Stimulated activated CD4-positive, alpha-beta T cell treated with anti-CD3 and anti-CD28 coated beads, Interleukin-4, amount 100 ng/mL, for 1 hour (primary cell): ENCODE measurements at regions not wholly inside any gene's neighbourhood (a gene's known extent, or its start where the extent isn't known, plus 50 kb on each side); places are given as distances from the start of the nearest gene placed in this dataset.

Experiments
- DNase-seq: peaks from one replicate; pipeline ENCODE4 v3.0.0-alpha.2; 2020

DNA sequence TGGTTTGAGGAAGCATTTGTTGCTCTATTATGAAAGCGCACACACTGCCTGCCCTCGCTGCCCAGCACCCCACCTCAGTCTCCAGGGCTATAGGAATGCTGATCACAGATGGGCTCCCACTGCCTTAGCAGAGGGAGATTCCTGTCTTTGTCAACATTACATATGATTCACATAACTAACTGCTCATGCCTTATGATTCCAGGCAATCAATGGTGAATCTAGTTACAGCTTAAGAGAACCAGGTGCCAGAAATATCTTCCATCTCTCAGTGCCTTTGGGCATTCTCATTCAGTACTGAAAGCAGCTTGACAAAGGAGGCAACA, 458.9 kb upstream of the C9orf72 start:
- DNase-seq = no peak

GRCh38 chr9:28034242-28034641, 461.0 kb upstream of the C9orf72 start:
- DNase-seq = no peak

DNA sequence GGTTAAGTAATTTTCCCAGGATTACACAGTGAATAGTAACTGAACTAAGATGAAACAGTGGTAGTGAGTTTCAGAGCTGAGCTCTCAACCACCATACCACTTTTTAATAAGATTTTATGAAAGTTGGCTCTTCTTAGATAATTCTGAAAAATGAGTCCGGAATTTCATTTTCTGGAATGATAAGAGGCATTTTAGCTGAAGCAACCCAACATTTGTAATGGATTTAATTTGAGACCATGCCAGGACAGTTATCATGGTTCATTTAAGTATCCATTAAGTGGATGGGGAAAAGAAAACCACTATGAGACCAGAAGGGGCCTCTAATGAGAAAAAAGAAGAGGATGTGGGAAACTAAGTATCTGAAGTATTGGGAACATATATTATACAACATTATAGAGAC, 464.7 kb upstream of the C9orf72 start:
- DNase-seq = no peak

DNA sequence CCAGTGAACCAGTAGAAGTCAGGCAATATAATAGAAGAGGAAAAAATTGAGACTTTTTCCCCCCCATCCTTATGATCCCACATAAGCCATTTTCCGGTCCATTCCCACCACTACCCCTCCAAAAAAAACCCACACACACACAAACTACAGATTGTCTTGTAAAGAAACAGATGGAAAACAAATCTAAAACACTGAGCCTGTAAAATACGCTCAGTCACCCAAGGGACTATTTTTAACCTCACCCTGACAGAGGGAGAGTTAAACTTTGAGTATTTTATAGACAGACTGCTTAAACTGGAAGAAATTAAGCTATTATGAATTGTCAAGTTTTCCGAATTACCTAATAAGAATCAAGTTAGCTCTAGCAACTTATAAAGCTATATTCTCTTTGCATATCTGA, 471.8 kb upstream of the C9orf72 start:
- no peak for DNase-seq

GRCh38 chr9:28050046-28050445, 476.8 kb upstream of the C9orf72 start:
- DNase-seq = no peak

DNA sequence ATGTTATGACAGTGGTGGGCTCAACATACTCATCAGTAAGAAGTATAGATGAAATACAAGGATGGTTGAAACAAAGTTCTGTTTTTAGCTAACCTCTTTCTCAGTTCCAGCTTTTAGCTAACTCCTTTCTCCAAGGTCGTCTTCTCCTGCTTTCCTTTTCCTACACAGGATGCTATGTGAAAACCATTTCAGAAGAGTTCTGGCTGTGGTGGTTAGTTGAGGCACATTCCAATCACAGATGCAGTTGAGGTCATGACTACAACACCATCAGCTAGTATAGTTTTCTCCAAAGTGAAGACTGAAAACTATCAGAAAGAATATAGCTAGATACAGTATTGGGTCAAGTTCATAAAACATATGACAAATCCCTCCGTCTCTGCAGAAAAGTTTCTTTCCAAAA, 477.7 kb upstream of the C9orf72 start:
- DNase-seq = no peak

DNA sequence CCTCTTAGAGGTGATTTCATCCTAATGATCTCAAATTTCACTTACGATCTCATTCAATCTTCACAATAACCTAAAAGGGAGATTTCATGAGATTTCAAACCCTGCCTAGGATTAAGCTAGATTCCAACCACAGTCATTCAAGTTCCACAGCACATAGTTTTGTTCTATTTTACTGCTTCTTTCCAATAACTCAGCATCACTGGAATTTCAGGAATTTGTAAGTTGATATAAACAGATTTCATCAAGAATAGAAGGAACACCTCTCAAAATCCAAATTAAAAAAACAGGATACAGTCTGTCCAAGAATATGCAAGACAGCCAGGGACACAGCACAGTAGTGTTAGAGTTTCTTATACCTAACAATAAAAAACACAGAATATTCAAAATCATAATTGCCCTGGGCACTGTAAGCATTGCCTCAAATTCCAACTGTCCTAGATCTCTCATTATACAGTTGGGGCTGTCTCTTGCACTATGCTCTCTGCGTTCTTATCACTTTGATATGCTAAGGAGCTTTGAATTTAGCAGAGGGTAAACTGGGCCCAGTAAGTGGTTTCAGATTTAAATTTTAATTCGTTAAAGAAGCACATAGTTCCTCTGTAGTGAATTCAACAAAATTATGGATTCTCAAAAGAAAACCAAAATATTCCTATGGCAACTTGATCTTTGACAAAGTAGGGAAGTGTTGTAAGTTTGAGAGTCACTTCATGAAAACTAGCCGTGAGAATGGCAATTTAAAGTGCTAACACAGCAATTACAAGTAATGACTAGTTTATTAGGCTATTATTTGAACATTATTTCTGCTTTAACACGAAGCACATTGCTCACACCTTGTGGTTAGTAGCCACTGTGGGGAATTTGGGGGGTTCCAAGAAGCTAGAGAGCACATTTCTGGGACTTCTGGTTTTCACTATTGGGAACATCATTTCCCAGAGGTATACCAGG, 478.6 kb upstream of the C9orf72 start:
- DNase-seq = no peak

- DNase-seq = no peak
These were observed 480.0 kb upstream of the C9orf72 start for GRCh38 chr9:28053096-28053777.

DNA sequence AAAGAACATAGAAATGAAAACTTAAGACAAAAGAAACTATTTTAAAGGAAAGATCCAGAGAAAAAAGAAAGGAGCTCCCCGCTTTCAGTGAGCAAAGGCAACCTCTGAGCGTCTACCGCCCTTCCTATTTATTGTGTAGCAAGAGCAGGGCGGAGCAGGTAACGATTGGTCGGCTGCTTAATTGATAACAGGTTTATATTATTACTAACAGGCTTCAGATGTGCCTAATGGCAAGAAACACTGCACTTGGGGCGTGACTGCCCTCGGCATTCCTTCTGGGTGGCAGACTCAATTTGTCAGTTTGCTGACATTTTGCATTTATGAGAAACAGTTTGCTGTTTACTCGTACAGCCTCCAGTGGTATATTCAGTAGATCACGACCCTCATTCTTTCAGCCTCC, 482.7 kb upstream of the C9orf72 start:
- DNase-seq = no peak

GRCh38 chr9:28056466-28056865, 483.2 kb upstream of the C9orf72 start:
- no peak for DNase-seq

DNA sequence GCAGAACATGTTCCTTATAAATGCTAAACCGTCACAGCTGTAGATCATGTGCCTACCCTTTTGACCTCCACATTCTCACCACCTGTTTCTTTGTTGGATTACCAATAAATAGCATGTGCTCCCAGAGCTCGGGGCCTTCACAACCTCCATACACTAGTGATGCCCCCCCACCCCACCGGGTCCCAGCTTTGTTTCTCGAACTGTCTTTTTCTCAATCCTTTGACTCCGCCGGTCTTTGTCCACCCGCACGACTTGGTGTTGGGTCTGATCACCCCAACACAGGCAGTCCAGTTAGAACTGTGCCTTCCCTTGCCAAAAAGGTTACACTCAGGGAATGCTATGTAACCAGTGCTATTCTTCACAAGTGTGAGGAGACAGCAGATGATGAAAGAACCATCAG, 485.9 kb upstream of the C9orf72 start:
- DNase-seq = no peak

DNA sequence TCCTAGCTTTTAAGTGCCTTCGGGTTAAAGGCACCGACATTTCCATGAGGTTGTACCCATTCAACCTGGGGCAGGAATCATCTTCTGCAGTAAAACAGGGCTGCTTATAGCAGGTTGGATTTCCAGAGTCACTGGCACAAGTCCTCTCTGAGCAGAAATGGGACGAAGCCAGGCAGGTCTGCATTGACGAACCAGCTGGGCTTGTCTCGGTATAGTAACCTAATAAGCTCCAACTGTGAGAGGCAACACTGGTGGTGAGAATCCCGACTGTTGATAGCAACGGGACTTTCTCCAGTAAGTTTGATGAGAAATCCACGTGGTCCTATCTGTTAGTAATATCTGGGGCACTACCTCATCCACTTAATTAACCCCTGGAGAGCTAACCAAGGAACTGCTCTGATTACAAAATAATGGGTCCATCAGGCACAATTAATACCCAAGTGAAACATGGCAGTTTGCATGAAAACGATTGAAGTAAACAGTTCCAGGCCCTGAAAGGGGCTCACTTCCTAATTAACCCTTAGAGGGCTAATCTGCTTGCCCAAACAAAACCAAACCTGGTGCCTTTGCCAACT, 491.0 kb upstream of the C9orf72 start:
- no peak for DNase-seq

- DNase-seq = no peak
These were observed 500.0 kb upstream of the C9orf72 start for GRCh38 chr9:28073270-28073669.

DNA sequence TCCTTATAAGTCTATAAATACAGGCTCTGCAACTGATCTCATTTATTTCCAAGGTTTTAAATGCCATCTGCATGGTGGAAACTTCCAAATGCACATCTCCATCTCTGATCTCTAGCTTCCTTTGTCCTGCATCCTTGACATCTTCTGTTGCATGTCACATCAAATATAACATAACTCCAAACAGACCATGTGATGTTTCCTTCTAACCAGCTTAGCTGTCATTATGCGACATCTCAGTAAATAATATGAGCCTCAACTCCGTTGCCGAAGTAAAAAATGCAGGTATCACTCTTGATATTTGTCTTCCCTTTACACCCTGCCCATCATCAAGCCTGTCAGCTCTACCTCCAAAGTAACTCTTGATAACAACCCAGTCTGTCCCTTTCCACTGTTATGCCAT, 506.4 kb upstream of the C9orf72 start:
- DNase-seq = no peak

DNA sequence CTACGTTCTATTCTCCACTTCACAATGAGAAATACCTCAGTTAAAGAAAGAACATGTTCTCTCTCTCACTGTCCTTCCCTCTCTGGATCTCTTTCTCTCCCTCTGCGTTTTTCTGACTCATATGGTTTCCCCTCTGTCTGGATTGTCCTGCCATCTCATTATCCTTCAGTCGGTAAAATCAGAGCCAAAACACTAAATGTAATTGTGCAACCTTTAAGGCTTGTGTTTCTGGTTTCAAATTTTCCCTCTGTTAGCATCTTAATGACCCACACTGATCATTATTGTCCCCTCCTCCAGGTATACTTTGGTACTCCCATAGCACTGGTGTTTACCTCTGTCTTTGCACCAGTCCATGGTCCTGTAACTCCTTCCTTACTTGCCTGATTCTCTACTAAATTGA, 509.4 kb upstream of the C9orf72 start:
- DNase-seq = no peak

GRCh38 chr9:28086881-28087280, 513.6 kb upstream of the C9orf72 start:
- DNase-seq = no peak

GRCh38 chr9:28092981-28093936, 520.0 kb upstream of the C9orf72 start:
- no peak for DNase-seq

- DNase-seq = no peak
These were observed 528.2 kb upstream of the C9orf72 start for GRCh38 chr9:28101509-28101908.

- no peak for DNase-seq
These were observed 531.7 kb upstream of the C9orf72 start for GRCh38 chr9:28105001-28105400.

DNA sequence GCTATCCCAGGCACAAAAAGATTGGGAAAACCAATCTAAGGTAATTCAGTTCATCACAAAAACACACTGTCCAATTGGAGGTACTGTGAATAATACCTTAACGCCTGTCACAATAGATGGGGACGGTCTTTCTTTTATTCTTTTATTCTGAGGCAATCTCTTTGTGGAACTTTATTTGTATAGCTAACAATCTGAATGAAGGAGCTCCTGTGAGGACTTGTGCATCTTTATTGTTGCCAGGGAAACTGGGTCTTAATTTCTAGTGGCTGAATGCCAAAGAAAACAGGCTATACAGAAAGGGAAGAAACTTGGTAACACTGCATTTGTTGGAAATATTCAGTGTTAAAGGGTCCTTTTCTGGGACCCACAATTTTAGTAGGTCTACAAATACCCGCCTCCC, 546.9 kb upstream of the C9orf72 start:
- DNase-seq = no peak

DNA sequence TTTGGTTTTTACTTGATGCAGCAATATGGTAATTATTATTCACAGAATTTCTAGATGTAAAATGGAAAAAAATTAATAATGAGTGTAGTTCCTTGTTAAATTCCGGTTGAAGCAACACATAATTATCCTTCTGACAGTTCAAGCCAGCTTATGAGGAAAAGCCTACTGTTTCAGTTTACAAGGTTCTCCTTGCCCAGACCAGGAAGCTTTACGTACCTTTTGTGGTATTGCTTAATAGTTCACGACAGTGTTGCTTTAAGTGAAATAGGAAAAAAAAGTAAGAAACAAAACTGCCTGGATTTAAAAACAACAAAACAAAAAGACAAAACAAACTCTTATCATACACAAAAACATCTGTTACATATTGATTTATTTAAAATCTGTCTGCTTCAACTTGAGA, 547.3 kb upstream of the C9orf72 start:
- DNase-seq = no peak

DNA sequence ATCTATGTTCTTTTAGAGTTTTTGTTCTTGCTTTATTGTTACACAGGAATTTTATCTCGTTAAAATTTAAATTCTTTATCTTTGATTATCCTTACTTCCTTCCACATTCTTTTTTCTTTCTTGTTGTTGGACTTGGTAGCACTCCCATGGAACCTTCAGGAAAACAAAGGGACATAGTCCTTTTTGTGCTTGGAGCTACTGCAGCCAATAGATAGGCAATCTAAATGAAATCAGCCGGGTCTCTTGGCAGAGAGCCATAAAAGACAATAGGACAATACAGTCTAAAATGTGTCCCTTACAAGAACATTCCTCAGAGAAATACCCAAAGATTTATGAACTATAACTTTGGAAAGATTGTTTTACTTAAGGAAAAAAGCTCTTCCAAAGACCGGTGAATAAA, 548.1 kb upstream of the C9orf72 start:
- DNase-seq = no peak

- no peak for DNase-seq
These were observed 551.6 kb upstream of the C9orf72 start for GRCh38 chr9:28124917-28125316.
